Lung (tissue), 11 donors: ENCODE measurements at regions not wholly inside any gene's neighbourhood (a gene's known extent, or its start where the extent isn't known, plus 50 kb on each side); places are given as distances from the start of the nearest gene placed in this dataset.
"Not testable (repeated sequence)": the region's sequence is repeated elsewhere in the genome, so short reads cannot be mapped to it uniquely, and the experiment has no call there.

Experiments used
- ATAC-seq: fragments of 200-7000 bp; cut with Tn5 transposase; one replicate; pipeline ENCODE4 v1.9.1; 2020; ENCODE audit warnings: moderate number of reproducible peaks; ENCODE audit not compliant: insufficient read depth, low FRiP score
- DNase-seq, 3 donors: peaks; one replicate each; pipeline ENCODE4 v3.0.0-alpha.2; 2013 to 2017
- H3K27ac ChIP-seq, 2 donors: one replicate each; pipeline ENCODE4 v1.5.1; 2013; ENCODE audit warnings: mild to moderate bottlenecking in 2 of 2, moderate library complexity in 2 of 2, control low read depth in 1 of 2, inconsistent platforms in 1 of 2, low read depth in 1 of 2, low read length in 1 of 2
- H3K27me3 ChIP-seq, 3 donors: one replicate each; pipeline ENCODE4 v1.5.1; 2013; ENCODE audit warnings: low read length in 2 of 3; ENCODE audit not compliant: control insufficient read depth in 3 of 3, insufficient read depth in 3 of 3
- H3K36me3 ChIP-seq, 4 donors: one replicate each; pipeline ENCODE4 v1.5.1; 2013; ENCODE audit warnings: low read length in 4 of 4, mild to moderate bottlenecking in 1 of 4, moderate library complexity in 1 of 4; ENCODE audit not compliant: control insufficient read depth in 4 of 4, insufficient read depth in 4 of 4
- H3K4me1 ChIP-seq, 5 donors: one replicate each; pipeline ENCODE4 v1.5.1; 2013; ENCODE audit warnings: low read length in 5 of 5, mild to moderate bottlenecking in 2 of 5, moderate library complexity in 1 of 5; ENCODE audit not compliant: control insufficient read depth in 5 of 5, insufficient read depth in 5 of 5
- H3K4me3 ChIP-seq: one replicate; pipeline ENCODE4 v1.5.1; 2013; ENCODE audit warnings: mild to moderate bottlenecking, control low read depth, moderate library complexity
- H3K9ac ChIP-seq, 2 donors: one replicate each; pipeline ENCODE4 v1.5.1; 2013; ENCODE audit warnings: low read length in 2 of 2, control low read depth in 1 of 2; ENCODE audit not compliant: insufficient read depth in 1 of 2
- H3K9me3 ChIP-seq, 4 donors: one replicate each; pipeline ENCODE4 v1.5.1; 2013; ENCODE audit warnings: low read length in 3 of 4, mild to moderate bottlenecking in 1 of 4, moderate library complexity in 1 of 4; ENCODE audit not compliant: control insufficient read depth in 4 of 4, insufficient read depth in 3 of 4
- WGBS, 2 donors: extraction: QIAGEN DNeasy Blood & Tissue Kit; methylation state at CpG; one replicate each; pipeline ENCODE4 v1.1.7; 2013; 5-methylcytosine and 5-hydroxymethylcytosine counted together
- TF ChIP-seq, protein P1 (sequence below): IDR thresholded peaks from 2 replicates; pipeline ENCODE4 v1.5.1; 2012; ENCODE audit warnings: mild to moderate bottlenecking; ENCODE audit errors: control extremely low read depth, extremely low read depth
- donor health status: control.
- donor health status: control.
- donor health status: Bipolar disorder and iron deficiency.
- donor health status: healthy.
- donor health status: DM: yes; HTN: yes; CAD: no.

DNA sequence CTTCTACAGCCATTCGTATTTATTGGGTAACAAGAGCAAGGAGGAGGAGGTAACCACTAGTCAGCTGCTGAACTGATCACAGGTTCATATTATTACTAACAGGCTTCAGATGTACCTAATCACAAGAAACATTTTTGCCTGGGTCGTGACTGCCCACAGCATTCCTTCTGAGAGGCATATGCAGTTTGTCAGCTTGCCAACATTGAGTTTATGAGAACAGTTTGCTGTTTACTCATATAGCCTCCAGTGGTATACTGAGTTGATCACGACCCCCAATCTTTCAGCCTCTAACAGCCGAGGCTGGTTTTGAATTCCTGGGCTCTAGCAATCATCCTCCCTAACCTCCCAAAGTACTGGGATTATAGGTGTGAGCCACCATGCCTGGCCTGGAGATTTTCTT is 693.6 kb downstream of the TLE1 start:
- DNase-seq: peak in 1 of 3 donors; percentile 5
- no peak overlapping the region for H3K4me3 ChIP-seq
- H3K36me3 ChIP-seq: no peaks in the 10 kb centered on the region
- H3K27ac ChIP-seq: no peak overlapping the region
- TF ChIP-seq, protein P1, sequence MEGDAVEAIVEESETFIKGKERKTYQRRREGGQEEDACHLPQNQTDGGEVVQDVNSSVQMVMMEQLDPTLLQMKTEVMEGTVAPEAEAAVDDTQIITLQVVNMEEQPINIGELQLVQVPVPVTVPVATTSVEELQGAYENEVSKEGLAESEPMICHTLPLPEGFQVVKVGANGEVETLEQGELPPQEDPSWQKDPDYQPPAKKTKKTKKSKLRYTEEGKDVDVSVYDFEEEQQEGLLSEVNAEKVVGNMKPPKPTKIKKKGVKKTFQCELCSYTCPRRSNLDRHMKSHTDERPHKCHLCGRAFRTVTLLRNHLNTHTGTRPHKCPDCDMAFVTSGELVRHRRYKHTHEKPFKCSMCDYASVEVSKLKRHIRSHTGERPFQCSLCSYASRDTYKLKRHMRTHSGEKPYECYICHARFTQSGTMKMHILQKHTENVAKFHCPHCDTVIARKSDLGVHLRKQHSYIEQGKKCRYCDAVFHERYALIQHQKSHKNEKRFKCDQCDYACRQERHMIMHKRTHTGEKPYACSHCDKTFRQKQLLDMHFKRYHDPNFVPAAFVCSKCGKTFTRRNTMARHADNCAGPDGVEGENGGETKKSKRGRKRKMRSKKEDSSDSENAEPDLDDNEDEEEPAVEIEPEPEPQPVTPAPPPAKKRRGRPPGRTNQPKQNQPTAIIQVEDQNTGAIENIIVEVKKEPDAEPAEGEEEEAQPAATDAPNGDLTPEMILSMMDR: no peak
- no peaks in the 10 kb centered on the region for H3K27me3 ChIP-seq
- H3K9ac ChIP-seq: no peak overlapping the region
- no peaks in the 10 kb centered on the region for H3K4me1 ChIP-seq
- ATAC-seq: no peak
- no peaks in the 10 kb centered on the region for H3K9me3 ChIP-seq
- WGBS, 2 donors: 75 to 76% methylated on average over 4 of the region's 4 CpGs

DNA sequence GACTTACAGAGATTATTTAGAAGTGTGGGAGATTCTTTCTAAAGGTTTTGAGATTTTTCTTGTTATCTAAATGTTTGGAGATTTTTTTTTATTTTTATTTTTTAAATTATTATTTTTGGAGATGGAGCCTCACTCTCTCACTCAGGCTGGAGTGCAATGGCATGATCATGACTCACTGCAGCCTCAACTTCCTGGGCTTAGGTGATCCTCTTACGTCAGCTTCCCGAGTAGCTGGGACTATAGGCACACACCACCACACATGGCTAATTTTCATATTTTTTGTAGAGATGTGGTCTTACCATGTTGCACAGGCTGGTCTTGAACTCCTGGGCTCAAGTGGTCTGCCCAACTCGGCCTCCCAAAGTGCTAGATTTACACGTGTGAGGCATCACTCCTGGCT is 694.5 kb downstream of the TLE1 start:
- DNase-seq (no peak), ATAC-seq (no peak)
- Histone ChIP-seq H3K27ac (no peak overlapping the region), H3K9ac (no peak overlapping the region), H3K4me3 (no peak overlapping the region), H3K4me1 (no peaks in the 10 kb centered on the region), H3K27me3 (no peaks in the 10 kb centered on the region), H3K36me3 (no peaks in the 10 kb centered on the region), H3K9me3 (no peaks in the 10 kb centered on the region)
- WGBS, 2 donors: 85 to 93% methylated on average over 4 of the region's 4 CpGs
- TF ChIP-seq, protein P1: no peak

DNA sequence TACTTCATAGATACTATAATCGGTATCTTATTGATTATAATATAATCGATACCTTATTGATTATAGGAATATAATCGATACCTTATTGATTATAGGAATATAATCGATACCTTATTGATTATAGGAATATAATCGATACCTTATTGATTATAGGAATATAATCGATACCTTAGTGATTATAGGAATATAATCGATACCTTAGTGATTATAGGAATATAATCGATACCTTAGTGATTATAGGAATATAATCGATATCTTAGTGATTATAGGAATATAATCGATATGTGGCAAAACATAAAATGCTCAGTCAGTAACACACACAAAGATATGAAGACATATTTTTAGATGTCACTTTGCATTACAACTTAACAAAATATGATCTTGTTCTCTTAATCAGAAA is 703.8 kb downstream of the TLE1 start:
- not testable (repeated sequence) for H3K4me1 ChIP-seq

DNA sequence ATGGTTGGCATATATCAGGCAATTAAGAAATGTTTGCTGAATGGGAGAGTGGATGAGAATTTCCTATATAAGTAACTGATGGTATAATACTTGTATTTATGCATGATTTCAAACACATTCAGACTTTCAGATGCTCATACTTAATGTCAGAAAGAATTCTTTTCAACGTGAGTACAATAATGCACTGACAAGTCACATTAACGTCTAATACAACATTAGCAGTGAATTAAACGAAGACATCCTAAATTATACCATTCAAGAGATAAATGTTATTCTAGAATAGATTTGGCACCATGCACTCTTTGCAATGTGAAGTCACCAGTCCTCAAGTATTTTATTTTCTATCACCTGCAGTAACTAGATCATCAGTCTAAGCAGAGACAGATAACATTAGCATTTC is 712.9 kb downstream of the TLE1 start:
- no peaks in the 10 kb centered on the region for H3K4me1 ChIP-seq
- peaks cover 0 to 4% (median 1%) of the 10 kb centered on the region in 4 donors for H3K9me3 ChIP-seq
- no peaks in the 10 kb centered on the region for H3K36me3 ChIP-seq
- no peak overlapping the region for H3K4me3 ChIP-seq
- ATAC-seq (no peak), DNase-seq (no peak)
- H3K27ac ChIP-seq: no peak overlapping the region
- no peaks in the 10 kb centered on the region for H3K27me3 ChIP-seq
- TF ChIP-seq, protein P1: no peak
- H3K9ac ChIP-seq: no peak overlapping the region
- WGBS, 2 donors: 55 to 59% methylated on average over 3 of the region's 3 CpGs

More for the DNA sequence above, 703.8 kb downstream of the TLE1 start:
- H3K36me3 ChIP-seq, H3K9ac ChIP-seq, H3K4me3 ChIP-seq, H3K27ac ChIP-seq, ATAC-seq, H3K9me3 ChIP-seq, DNase-seq, H3K27me3 ChIP-seq: not testable (repeated sequence)
- WGBS, 2 donors: 94 to 95% methylated on average over 10 of the region's 10 CpGs

DNA sequence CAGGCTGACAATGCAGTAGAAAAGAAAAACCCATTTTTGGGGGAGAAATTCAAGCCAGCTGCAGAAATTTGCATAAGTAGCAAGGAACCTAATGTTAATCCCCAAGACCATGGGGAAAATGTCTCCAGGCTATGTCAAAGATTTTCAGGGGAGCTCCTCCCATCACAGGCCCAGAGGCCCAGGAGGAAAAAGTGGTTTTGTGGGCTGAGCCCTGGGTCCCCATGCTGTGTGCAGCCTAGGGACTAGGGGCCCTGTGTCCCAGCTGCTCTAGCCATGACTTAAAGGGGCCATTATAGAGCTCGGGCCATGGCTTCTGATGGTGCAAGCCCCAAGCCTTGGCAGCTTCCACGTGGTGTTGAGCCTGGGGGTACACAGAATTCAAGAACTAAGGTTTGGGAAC is 719.0 kb downstream of the TLE1 start:
- not testable (repeated sequence) for H3K36me3 ChIP-seq, H3K4me1 ChIP-seq, H3K9ac ChIP-seq, H3K27ac ChIP-seq, DNase-seq, H3K27me3 ChIP-seq, ATAC-seq, H3K9me3 ChIP-seq, H3K4me3 ChIP-seq
- WGBS, 2 donors: 76% methylated on average over 2 of the region's 2 CpGs
